ENCODE measurements at regions not wholly inside any gene's neighbourhood (a gene's known extent, or its start where the extent isn't known, plus 50 kb on each side); places are given as distances from the start of the nearest gene placed in this dataset.

GRCh38 chr10:109457302-109457638 lies 466.0 kb downstream of the XPNPEP1 start:
- TF ChIP-seq POLR2AphosphoS5 (IDR thresholded peaks at IDR 0.05; ENCODE audit: borderline replicate concordance, low read depth, low read length) (no peak), EZH2 (IDR thresholded peaks at IDR 0.05) (no peak)

Measured in SK-N-MC (cell line).